ENCODE measurements at regions not wholly inside any gene's neighbourhood (a gene's known extent, or its start where the extent isn't known, plus 50 kb on each side); places are given as distances from the start of the nearest gene placed in this dataset.

GRCh38 chr14:53515276-53515675, 362.2 kb upstream of the DDHD1 start (continued):
- no peak for TF ChIP-seq E2F8 (IDR thresholded peaks at IDR 0.05; ENCODE audit: low read depth, partially characterized antibody)
- TF ChIP-seq ZNF696 (CRISPR knock-in tag; conservative IDR thresholded peaks at IDR 0.05): no peak
- no peak for TF ChIP-seq NONO (IDR thresholded peaks at IDR 0.05; ENCODE audit: low read depth in 2 of 2, low read length in 1 of 2)
- TF ChIP-seq ZNF316 (IDR thresholded peaks at IDR 0.05): no peak

GRCh38 chr14:53514197-53514596, 361.1 kb upstream of the DDHD1 start:
- ATAC-seq (no peak), DNase-seq (ENCODE audit: extremely low read depth in 1 of 4, low spot score in 3 of 4) (no peak), FAIRE-seq (no peak)
- Histone ChIP-seq H3K9me3 (replicated peaks; ENCODE audit: control insufficient read depth, insufficient read depth, low read depth, low read length) (no peaks in the 10 kb centered on the region), H3K4me1 (replicated peaks in 1 of 2; ENCODE audit: control insufficient read depth in 2 of 2, insufficient read depth in 2 of 2, low read length in 2 of 2) (no peaks in the 10 kb centered on the region), H3K4me2 (ENCODE audit: insufficient read depth, low read length) (no peak overlapping the region), H3K79me2 (ENCODE audit: control insufficient read depth, insufficient read depth, low read length) (no peaks in the 10 kb centered on the region), H2AFZ (ENCODE audit: low read depth, low read length) (no peak overlapping the region), H3K27ac (ENCODE audit: extremely low read depth, low read depth, low read length) (no peak overlapping the region), H3K27me3 (ENCODE audit: control insufficient read depth in 2 of 2, insufficient read depth in 2 of 2, low read length in 2 of 2) (no peaks in the 10 kb centered on the region), H3K4me3 (no peak overlapping the region), H3K9ac (ENCODE audit: insufficient read depth in 1 of 2, low read depth in 2 of 2, low read length in 2 of 2) (no peak overlapping the region), H4K20me1 (replicated peaks; ENCODE audit: control insufficient read depth, insufficient read depth, low read length) (no peaks in the 10 kb centered on the region), H3K9me1 (ENCODE audit: control insufficient read depth, insufficient read depth, low read length) (no peaks in the 10 kb centered on the region), H3K36me3 (ENCODE audit: control insufficient read depth, insufficient read depth, low read length) (no peaks in the 10 kb centered on the region)
- in situ Hi-C loops (cut with MboI): no loop called here
- POLR2A ChIA-PET: no interaction called here
- 0% methylated on average over 3 of the region's 3 CpGs for WGBS (ENCODE audit: insufficient coverage, low coverage, missing lambda C conversion rate)
- CTCF ChIA-PET (ENCODE audit: low intra/inter-chr PET ratio): no interaction called here
- TF ChIP-seq POLR2A (conservative IDR thresholded peaks at IDR 0.05): no peak
- no peak for TF ChIP-seq CEBPZ (IDR thresholded peaks at IDR 0.05; ENCODE audit: borderline replicate concordance, low read depth, low read length)
- BruUV-seq (replicated peaks): no TSS peak
- intact Hi-C loops (cut with micrococcal nuclease): no loop called here
